GM18505 (cell line): ENCODE measurements at regions not wholly inside any gene's neighbourhood (a gene's known extent, or its start where the extent isn't known, plus 50 kb on each side); places are given as distances from the start of the nearest gene placed in this dataset.
A peak's percentile ranks its signal among the peaks of the same experiment; 100 is the strongest.

ENCODE experiments used
- ATAC-seq: cut with Tn5 transposase; IDR thresholded peaks from one replicate; pipeline ENCODE4 v1.9.1; 2021; ENCODE audit not compliant: unreplicated experiment
- POLR2A ChIP-seq: IDR thresholded peaks from 4 replicates; pipeline ENCODE4 v1.6.1; 2011; ENCODE audit warnings: borderline replicate concordance; ENCODE audit not compliant: insufficient read depth, insufficient read length; ENCODE audit errors: extremely low read depth

DNA sequence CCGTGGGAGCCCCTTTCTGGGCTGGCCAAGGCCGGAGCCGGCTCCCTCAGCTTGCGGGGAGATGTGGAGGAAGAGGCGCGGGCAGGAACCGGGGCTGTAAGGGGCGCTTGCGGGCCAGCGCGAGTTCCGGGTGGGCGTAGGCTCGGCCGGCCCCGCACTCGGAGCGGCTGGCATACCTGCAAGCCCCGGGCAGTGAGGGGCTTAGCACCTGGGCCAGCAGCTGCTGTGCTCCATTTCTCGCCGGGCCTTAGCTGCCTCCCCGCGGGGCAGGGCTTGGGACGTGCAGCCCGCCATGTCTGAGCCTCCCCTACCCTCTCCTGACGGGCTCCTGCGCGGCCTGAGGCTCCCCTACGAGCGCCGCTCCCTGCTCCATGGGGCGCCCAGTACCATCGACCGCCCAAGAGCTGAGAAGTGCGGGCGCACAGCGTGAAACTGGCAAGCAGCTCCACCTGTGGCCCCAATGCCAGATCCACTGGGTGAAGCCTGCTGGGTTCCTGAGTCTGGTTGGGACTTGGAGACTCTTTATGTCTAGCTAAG, 82.8 kb upstream of the E2F3 start:
- ATAC-seq: no peak
- TF ChIP-seq POLR2A: no peak

DNA sequence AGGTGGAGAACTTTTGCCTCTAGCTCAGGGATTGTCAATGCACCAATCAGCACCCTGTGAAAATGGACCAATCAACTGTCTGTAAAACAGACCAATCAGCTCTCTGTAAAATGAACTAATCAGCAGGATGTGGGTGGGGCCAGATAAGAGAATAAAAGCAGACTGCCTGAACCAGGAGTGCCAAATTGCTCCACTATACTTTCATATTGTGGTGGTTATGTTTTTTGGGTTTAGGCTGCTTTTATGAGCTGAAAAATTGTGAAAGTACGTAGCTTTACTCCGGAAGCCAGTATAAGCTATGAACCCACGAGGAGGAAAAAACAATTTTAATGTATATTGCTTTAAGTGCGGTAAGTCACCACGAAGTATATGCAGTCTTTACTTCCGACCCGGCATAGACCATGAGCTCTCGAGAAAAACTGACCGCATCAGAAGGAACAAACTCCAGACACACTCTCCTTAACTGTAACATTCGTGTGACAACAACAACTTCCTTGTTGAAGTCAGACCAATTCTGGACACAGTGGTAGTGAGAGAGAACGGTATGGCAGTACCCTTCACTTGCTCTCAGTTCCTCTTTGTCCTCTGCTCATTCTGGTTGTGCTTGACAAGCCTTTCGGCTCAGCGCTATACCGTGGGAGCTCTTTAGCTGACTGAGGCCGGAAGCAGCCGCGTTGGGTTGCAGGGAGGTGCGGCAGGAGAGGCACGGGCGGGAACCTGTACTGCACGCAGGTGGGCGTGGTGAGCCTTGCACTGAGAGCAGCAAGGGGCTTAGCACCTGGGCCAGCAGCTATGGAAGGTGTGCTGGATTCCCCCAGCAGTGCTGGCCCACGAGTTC, 81.9 kb upstream of the E2F3 start:
- TF ChIP-seq POLR2A: peak; percentile 45
- peak; percentile 99 for ATAC-seq

DNA sequence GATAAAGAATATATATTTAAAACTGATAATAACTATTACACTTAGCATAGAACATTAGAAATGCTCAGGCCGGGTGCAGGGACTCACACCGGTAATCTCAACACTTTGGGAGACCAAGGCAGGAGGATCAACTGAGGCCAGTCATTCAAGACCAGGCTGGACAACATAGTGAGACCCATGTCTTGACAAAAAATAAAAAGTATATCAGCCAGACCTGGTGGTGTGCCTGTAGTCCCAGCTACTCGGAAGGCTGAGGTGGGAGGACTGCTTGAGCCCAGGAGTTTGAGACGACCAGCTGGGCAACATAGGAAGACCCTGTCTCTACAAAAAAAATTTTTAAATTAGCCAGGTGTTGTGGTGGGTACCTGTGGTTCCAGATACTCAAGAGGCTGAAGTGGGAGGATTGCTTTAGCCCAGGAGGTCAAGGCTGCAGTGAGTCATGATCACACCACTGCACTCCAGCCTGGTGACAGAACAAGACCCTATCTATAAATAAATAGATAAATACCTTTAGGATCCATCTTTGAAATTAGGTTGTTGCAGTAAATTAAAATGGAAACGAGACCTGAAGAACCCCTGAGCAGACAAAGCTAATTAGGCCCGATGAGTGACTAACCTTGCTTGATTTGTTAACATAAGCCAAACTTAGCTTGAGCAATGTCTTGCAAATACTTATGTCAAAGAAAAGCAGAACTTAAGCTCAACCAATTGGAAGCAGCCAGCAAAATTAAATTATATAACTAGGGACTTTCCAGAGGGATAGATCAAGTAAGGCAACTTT, 75.8 kb upstream of the E2F3 start:
- ATAC-seq: no peak
- no peak for TF ChIP-seq POLR2A

DNA sequence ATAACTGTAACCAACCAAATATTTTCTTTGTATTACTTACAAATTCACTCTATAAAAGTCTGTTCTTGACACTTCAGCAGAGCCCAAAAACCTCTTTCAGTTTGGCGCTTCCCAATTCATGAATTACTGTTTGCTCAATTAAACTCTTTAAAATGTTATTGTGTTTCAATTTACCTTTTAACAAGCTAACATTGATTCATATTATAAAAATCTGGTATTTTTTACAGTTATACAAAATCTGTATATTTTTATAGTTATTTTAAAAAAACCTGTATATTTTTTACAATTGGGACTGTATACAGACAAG, 75.3 kb upstream of the E2F3 start:
- no peak for TF ChIP-seq POLR2A
- no peak for ATAC-seq

DNA sequence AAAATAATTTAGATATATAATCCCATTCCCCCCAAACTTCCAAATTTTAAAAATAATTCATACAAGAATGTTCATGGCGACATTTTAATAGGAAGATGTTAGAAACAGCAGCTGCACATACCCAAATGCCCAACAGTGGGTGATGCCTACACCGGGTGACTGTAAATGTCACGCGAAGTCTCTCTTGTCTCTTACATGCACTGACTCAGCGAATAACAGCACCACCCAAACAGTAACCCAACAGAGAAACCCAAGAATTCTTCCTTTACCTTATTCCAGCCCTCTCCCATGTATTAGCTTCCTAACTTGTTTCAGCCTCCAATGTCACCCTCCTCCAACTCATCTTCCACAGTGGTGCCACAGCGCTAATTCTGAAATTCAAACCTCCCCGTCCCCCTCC, 74.5 kb upstream of the E2F3 start:
- no peak for TF ChIP-seq POLR2A
- ATAC-seq: no peak

DNA sequence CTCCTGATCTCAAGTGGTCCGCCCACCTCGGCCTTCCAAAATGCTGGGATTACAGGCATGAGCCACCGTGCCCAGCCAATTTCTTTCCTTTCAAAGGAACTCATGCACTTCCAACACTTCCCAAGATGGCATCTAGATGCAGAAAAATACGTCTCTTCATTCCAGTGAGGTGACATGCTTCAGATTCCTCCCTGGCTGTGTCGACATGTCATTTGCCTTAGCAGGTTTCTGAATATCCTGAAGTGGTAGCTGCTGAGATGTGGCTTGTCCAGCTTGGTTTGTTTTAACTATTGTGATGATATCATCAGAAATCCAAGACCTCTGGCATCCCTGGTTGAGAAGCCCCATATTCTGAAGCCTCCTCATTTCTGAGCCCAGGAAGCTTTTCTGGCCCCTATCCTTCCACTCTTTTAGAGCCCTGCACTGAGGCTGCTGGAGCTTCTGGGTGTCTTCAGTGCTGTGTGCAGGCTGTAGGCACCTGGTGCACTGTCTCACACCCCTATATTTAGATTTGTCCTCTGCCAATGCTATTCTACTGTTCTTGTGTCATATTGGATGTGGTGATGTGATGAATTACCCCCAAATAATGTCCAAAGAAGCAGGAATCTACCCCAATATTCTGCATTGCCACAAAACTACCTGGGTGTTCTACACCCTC, 73.3 kb upstream of the E2F3 start:
- no peak for TF ChIP-seq POLR2A
- ATAC-seq: no peak

DNA sequence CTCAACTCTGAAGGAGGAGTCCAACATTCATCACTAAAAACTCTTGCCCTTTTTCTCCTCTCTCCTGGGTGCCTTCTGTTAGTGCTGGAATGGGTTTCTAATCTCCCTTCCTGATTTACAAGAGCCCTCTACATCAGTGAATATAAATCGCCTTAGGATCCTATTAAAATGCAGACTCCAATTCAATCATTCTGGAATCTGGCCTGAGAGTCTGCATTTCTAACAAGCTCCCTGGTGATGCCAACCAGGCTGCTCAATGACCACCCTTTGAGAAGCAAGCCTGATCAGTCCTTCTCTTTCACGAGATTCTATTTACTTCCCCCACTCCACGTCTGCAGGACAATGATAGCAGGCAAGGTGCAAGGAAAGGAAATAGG, 72.8 kb upstream of the E2F3 start:
- ATAC-seq: no peak
- TF ChIP-seq POLR2A: no peak

DNA sequence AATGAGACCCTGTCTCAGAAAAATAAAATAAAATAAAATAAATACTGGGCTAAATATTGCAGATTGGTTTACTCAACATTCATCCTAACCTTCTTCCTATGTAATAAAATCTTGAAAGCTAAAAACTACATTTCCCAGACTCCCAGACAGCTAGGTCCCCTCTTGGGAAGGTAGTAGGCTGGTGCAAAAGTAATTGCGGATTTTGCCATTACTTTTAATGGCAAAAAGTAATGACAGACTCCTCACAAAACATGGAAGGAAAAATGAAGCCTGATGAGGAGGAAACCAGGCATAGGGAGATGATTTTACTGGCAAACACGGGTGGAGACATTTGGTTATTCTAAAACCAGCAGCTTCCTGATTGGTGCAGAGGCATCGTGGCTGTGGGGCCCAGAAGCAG, 70.6 kb upstream of the E2F3 start:
- no peak for TF ChIP-seq POLR2A
- no peak for ATAC-seq

DNA sequence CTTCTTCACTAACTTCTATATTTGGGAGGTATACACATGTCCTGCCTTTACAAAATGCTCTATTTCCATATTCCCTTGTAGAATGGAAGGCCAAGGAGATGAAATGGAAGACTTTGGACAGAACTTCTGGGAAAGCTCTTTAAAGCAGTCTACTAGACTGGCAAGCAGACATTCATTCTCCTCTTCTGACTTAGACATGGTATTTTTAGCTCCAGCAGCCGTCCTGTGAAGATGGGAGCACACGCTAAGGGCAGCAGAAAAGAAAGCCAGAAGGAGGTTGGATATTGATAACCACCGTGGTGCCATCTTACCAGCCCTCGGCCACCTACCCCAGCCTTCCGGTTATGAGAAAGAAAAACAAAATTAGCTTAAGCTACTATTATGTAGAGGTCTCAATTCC, 70.1 kb upstream of the E2F3 start:
- ATAC-seq: no peak
- TF ChIP-seq POLR2A: no peak

DNA sequence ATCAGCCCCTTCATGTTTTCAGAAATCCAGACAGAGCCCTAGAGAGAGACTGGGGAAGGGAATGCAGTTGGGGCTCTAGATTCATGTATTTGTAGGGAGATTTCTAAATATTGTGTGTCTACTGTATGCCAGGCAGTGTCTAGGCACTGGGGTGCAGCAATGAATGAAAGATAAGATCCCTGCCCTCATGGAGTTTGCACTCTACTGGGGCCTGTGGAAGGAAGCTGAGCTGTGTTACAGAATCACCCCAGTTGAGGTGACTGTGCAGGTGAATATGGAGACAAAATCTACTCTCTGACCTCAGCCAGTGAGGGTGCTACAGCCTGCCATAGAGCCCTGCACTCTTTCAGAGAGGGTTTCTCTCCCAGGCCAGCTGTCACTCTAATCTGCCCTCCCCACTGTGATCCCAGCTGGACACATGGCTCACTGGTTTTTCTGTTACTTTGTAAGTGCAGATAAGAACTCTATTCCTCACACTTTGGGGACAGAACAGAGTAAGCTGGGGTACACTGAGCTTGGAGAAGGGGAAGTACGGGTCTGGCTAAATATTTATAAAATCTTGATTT, 69.2 kb upstream of the E2F3 start:
- no peak for ATAC-seq
- no peak for TF ChIP-seq POLR2A

DNA sequence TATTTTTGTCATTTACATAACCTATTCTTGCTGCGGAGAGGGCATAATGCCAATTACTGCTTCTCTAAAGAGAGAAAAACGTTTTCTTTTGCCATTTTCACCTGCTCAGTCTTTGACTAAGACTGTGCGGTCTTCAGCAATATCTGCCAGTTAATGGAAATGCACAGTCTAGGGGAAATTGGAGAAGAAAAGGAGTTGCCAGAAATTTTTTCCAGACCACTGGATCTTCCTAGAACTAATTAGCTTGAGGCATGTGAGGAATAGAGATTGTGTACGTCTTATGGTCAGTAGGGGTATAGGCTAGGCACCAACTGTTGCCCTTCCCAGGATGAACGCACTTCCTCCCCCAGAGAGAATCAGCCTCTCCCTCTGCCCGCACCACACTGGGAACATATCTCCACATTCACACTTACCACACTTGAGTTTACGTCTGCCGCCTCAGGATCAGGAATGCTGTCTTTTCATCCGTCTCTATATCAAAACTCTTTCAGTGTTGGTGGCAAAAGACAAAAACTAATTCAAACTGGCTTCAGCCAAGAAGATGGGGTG, 67.9 kb upstream of the E2F3 start:
- ATAC-seq: no peak
- no peak for TF ChIP-seq POLR2A

DNA sequence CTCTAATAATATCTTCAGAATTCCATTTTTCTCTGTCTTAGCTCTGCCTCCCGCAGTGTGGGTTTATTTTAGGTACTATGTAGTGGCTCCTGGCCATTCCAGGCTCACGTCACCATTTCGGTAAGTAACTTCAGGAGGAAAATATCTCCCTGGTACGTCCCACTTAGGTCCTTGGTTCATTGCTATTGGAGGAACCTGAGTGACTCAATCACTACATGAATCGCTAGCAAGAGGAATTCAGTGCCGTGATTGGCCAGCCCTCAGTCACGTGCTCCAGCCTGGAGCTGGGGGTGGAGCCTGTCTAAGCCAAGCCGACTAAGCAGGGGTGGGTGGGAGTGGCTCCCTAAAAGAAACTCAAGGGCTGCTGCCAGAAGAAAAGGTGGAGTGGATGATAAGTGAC, 67.3 kb upstream of the E2F3 start:
- ATAC-seq: no peak
- TF ChIP-seq POLR2A: no peak

DNA sequence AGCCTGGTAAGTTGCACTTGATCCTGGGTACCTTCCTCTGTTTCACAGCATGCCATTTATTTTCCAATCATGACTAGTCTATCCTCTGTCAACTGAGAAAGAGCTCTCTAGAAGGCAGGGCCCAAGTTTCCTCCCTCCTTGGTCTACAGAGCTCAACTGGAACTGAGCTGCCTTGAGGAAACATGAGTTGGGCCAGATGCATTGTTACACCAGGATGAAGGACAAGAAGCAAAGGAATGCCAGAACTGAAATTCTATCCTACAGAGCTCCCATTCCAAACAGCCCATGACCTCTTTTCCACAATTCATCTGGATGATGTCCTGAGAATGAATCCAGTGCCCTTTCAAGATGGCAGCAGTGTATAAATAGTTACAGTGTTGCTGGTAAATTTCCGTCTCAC, 66.7 kb upstream of the E2F3 start:
- ATAC-seq: no peak
- no peak for TF ChIP-seq POLR2A
